H1 (cell line): ENCODE measurements at regions not wholly inside any gene's neighbourhood (a gene's known extent, or its start where the extent isn't known, plus 50 kb on each side); places are given as distances from the start of the nearest gene placed in this dataset.

Source experiments
- EZH2 ChIP-seq: fragments of 200-600 bp; sonication (generic); IDR thresholded peaks from 2 replicates; pipeline ENCODE4 v1.7.1; 2012; ENCODE audit warnings: low read depth, mild to moderate bottlenecking, moderate library complexity, low read length, inconsistent platforms; ENCODE audit not compliant: severe bottlenecking
- POLR2A ChIP-seq, 2 experiments: IDR thresholded peaks; 1 replicate in 1 of 2; 2 replicates in 1 of 2; pipeline ENCODE4 v1.6.1; 2011; ENCODE audit warnings: low read depth in 2 of 2, low read length in 2 of 2, mild to moderate bottlenecking in 2 of 2; ENCODE audit errors: control extremely low read depth in 1 of 2
- SP2 ChIP-seq: IDR thresholded peaks from 2 replicates; pipeline ENCODE4 v1.6.1; 2012; ENCODE audit warnings: mild to moderate bottlenecking, low read length, inconsistent platforms
- TF ChIP-seq, protein P1 (sequence below): IDR thresholded peaks from 2 replicates; pipeline ENCODE4 v1.6.1; 2012; ENCODE audit warnings: inconsistent platforms

DNA sequence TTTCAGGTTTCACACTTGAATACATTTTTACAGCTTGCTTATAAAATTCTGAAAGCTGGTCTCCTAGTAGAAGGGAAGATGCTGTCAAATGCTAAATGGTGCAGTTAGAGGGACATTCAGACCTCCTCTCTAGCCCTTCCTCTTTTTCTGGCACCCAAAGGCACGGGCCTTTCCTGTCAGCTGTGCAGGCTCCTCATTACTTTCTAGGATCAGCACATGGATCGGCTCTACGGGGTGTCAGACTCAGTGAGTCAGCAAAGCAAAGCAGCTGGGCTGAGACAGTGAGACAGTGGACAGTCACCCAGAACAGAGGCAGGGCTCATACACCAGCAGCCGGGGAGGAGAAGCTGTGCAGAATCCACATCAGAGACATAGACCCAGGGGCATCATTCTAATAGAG lies 80.0 kb upstream of the TNC start:
- TF ChIP-seq POLR2A (IDR thresholded peaks at IDR 0.05; ENCODE audit: control extremely low read depth in 1 of 2, low read depth in 2 of 2, low read length in 2 of 2): no peak
- no peak for TF ChIP-seq SP2
- no peak for TF ChIP-seq EZH2
- TF ChIP-seq, protein P1, sequence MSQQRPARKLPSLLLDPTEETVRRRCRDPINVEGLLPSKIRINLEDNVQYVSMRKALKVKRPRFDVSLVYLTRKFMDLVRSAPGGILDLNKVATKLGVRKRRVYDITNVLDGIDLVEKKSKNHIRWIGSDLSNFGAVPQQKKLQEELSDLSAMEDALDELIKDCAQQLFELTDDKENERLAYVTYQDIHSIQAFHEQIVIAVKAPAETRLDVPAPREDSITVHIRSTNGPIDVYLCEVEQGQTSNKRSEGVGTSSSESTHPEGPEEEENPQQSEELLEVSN: no peak
